ENCODE measurements at regions not wholly inside any gene's neighbourhood (a gene's known extent, or its start where the extent isn't known, plus 50 kb on each side); places are given as distances from the start of the nearest gene placed in this dataset.
"Not testable (repeated sequence)": the region's sequence is repeated elsewhere in the genome, so short reads cannot be mapped to it uniquely, and the experiment has no call there.

DNA sequence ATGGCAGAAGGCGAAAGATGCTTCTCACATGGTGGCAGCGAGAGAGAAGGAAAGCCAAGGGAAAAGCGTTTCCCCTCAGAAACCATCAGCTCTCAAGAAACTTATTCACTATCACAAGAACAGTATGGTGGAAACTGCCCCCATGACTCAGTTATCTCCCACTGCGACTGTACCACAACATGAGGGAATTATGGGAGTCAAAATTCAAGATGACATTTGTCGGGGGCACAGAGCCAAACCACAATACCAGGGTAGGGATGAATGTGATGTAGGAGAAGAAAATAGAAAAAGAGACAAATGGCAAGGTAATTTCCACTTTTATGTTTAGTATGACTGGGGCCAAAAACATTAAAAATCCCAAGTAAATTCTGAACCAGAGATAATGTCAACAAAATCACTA, 216.8 kb downstream of the TRIM36 start:
- no peak for DNase-seq

GRCh38 chr5:114949756-114950155, 220.0 kb downstream of the TRIM36 start:
- DNase-seq, result no peak

- no peak for DNase-seq
These were observed 220.6 kb downstream of the TRIM36 start for GRCh38 chr5:114948986-114949621.

- DNase-seq, result no peak
These were observed 221.3 kb downstream of the TRIM36 start for GRCh38 chr5:114948363-114948762.

DNA sequence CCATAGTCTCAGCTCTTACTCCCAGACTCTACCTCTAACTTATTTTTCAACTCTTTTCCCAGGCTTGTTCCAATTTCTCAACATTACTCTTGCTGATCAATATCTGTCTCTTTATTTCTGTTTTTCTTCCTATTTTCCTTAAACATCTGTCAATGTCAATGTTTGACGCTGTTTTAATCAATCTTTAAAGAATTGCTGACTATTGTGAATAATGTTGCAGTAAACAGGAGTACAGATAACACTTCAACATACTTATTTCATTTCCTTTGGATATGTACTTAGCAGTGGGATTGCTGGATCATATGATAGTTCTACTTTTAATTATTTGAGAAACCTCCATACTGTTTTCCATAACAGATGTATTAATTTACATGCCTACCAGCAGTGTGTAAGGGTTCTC, 229.0 kb downstream of the TRIM36 start:
- DNase-seq, result no peak

DNA sequence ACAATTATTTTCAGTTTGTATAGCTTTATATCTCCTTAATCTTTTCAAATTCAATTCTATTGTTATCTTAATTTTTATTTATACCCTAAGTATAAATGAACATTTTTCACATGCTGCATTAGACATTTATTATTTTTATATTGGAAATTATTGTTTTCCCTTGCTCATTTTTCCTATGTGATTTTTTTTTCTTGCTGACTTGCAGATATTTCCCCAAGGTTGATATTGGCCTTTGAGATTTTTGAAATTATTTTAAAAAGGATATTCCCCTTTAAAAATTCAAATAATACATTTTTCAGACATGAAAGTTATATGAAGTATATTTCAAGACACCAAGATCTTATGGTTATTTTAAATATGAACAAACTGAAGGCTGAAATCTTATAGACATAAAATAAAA, 234.2 kb downstream of the TRIM36 start:
- no peak for DNase-seq

DNA sequence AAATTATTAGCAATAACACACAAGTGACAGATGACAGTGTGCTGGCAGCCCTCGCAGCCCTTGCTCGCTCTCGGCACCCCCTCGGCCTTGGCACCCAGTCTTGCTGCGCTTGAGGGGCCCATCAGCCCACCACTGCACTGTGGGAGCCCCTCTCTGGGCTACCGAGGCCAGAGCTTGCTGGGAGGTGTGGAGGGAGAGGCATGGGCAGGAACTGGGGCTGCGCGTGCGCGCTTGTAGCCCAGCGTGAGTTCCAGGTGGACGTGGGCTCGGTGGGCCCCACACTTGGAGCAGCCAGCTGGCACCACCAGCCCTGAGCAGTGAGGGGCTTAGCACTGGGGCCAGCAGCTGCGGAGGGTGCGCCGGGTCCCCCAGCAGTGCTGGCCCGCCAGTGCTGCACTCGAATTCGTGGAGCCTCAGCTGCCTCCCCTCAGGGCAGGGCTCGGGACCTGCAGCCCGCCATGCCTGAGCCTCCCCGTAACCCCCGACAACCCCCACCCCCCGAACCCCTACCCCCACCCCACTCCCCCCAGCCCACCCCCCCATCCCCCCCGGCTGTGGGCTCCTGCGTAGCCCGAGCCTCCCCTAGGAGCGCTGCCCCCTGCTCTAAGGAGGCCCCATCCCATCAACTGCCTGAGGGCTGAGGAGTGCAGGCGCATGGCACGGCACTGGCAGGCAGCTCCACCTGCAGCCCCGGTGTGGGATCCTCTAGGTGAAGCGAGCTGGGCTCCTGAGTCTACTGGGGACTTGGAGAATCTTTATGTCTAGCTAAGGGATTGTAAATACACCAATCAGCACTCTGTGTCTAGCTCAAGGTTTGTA, 240.9 kb downstream of the TRIM36 start:
- DNase-seq, result no peak

GRCh38 chr5:114924769-114925168, 244.9 kb downstream of the TRIM36 start:
- DNase-seq, result no peak

DNA sequence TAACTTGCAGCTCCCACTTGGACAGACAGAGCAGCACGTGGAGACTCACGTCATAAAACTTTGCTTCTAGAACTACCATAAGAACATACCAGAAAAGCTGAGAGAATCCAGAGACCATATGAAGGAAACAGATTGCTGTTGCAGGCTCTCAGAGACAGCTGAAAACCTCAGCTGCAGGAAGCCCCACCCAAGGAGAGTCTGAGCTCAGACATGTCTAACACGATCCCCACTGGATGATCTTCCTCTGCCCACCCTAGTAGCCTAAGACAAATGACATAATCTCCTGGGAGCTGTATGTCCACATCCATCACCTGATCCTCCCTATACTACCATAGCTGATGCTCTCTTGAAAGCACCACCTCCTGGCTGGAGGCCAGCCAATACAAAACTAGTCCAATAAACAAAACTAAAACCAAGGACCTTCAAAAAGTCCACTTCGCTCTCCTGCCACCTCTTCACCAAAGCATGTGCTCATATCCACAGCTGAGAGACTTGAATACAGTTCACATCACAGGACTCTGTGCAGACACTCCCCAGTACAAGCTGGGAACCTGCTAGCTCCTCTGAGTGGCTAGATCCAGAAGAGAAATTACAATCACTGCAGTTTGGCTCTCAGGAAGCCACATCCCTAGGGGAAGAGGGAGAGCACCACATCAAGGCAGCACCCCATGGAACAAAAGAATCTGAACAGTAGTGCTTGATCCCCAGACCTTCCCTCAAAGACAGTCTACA, 257.4 kb downstream of the TRIM36 start:
- no peak for DNase-seq

GRCh38 chr5:114910727-114911126, 259.0 kb downstream of the TRIM36 start:
- no peak for DNase-seq

GRCh38 chr5:114909424-114909823, 260.3 kb downstream of the TRIM36 start:
- no peak for DNase-seq

DNA sequence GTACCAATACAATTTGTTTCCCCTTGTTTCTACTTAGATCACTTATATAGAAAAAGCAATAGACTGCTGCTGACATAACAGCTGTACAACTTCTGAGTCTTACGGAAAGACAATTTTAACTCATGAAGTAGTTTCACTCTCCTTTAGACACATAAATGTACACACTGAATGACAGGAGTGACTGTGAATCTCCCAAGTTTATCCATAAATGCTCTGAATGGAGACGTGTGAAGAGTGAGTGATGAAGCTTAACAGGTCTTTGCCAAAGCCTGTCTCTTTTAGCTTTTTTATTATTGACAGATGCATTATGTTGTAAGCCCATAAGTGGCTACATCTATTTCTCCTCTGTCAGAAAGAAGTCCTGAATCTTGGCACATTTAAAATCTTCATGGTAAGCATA, 265.9 kb downstream of the TRIM36 start:
- no peak for DNase-seq

GRCh38 chr5:114898602-114899001, 271.1 kb downstream of the TRIM36 start:
- DNase-seq, result no peak

GRCh38 chr5:114883675-114884074, 286.0 kb downstream of the TRIM36 start:
- DNase-seq, result no peak

GRCh38 chr5:114859438-114859735, 310.3 kb downstream of the TRIM36 start:
- no peak for DNase-seq

DNA sequence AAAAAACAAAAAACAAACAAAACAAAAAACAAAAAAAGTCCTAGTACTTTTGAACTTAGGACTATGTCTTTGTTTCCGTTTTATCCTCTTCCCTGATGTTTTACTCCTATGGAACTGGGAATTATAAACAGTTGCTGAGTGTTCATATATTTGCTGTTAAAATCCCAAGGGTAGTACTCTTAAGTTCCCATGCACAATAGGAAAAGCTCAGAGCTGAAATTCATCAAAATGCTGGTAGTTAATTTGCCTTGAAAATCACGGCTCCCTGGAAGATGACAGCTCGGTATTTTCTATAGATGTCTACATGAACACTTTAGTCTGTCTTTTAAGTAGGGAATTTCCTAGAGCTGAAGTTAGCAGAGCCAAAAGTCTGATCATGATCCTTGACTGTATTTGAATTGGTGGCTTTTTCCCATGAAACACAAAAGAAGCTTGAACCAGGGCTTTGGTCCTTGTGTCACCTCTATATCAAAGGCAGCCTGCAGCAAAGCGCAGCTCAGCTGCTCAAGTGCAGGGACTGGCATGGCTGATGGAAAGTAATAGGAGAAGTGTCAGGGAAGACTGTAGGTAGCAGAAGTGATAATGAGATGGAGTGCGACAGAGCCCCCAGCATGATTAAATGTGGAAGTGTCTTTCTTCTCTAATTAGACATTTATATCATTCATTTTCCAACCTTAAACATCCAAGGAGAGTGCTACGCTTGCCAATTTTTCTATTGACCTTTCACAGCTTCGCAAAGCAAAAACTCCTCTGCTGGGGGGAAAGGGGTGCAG, 310.9 kb downstream of the TRIM36 start:
- no peak for DNase-seq

- DNase-seq, result peak; percentile 20
These were observed 311.7 kb downstream of the TRIM36 start for GRCh38 chr5:114857941-114858551.

- DNase-seq, result not testable (repeated sequence)
These were observed 325.0 kb downstream of the TRIM36 start for GRCh38 chr5:114844711-114845110.

DNA sequence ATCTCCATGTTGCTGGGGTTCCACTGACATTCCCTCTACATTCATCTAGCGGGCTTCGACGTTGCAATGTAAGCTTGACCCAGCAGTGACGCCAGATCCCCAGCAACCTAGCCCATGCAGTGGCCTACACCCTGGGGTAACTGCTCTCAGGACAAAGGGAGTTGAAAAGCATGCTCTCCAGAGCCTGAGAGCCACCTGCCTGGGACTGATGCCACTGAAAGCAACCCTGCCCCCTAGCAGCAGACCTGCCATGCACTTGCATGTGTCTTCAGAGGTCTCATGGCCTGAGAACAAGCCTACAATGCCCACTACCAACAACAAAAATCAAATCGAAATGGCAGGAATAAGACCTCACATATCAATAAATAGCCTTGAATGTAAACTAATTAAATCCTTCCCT, 330.3 kb downstream of the TRIM36 start:
- no peak for DNase-seq

DNA sequence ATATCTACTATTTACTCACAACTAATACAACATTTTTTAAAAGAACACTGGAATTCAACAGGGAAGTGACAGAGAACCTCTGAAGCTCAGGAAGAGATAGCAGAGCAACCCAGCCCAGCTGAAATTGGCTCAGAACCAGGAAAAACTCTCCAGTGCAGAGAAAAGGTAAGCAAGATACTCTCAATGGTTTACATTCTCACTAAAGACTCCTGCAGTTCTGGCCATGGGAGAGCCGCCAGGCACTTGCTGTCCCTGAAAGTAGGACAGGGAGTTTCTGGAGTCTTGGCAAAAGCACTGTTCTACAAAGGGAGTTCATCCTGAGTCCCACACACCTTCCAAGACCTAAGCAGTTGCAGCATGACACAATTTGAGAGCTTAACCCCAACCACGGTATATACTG, 330.8 kb downstream of the TRIM36 start:
- no peak for DNase-seq

DNA sequence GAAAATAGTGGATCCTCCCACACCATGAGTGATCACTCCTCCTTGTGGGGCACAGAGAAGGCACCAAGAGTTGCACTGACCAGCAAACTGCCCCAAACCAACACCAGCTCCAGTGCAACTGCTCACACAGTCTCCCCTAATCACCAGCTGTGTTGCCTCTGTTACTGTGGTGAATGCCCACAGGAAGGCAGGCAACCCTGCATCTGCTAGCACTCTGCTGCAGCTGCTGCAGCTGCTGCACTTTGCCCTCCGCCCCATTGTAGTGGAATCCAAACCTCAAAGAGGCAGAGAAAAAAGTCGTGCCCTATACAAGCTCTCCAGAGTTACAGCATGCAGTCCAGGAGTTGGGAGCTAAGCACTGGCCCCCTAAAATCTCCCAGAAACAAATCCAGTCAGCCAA, 339.6 kb downstream of the TRIM36 start:
- no peak for DNase-seq

DNA sequence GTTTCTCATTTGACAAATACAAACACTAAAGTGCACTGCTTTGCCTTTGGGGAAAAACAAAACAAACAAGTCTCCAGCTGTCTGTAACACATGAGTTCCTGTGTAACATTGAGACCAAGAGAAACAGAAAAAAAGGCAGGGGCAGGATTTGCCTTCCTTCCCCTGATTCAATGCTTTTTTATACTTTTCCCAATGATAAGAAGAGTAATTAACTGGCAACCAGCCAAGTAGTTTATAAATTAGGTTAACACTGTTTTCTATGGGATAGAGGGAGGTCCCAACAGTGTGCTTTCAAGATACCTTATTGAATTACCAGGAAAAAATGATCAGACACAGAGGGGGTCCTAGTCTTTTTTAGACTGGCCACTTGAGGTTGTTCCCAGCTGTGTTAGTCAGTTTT, 346.8 kb downstream of the TRIM36 start:
- no peak for DNase-seq

Data from right kidney (tissue), 1 donor.